HG03460 (cell line): ENCODE measurements at regions not wholly inside any gene's neighbourhood (a gene's known extent, or its start where the extent isn't known, plus 50 kb on each side); places are given as distances from the start of the nearest gene placed in this dataset.
"Not testable (repeated sequence)": the region's sequence is repeated elsewhere in the genome, so short reads cannot be mapped to it uniquely, and the experiment has no call there.

Experiments used
- ATAC-seq: cut with Tn5 transposase; IDR thresholded peaks from one replicate; pipeline ENCODE4 v1.9.1; 2021; ENCODE audit not compliant: unreplicated experiment

- ATAC-seq = no peak
These were observed 141.8 kb downstream of the SIM1 start for GRCh38 chr6:100322886-100323285.

GRCh38 chr6:100320686-100321085 lies 144.0 kb downstream of the SIM1 start:
- ATAC-seq = no peak

- no peak for ATAC-seq
These were observed 147.7 kb downstream of the SIM1 start for GRCh38 chr6:100317031-100317430.

- ATAC-seq = no peak
These were observed 150.5 kb downstream of the SIM1 start for GRCh38 chr6:100314186-100314585.

GRCh38 chr6:100311707-100312251 lies 152.9 kb downstream of the SIM1 start:
- ATAC-seq = no peak

- ATAC-seq = no peak
These were observed 155.5 kb downstream of the SIM1 start for GRCh38 chr6:100309174-100309573.

GRCh38 chr6:100307561-100307960 lies 157.2 kb downstream of the SIM1 start:
- ATAC-seq = no peak

GRCh38 chr6:100305209-100305869 lies 159.4 kb downstream of the SIM1 start:
- ATAC-seq = no peak

- no peak for ATAC-seq
These were observed 160.1 kb downstream of the SIM1 start for GRCh38 chr6:100304575-100304974.

- ATAC-seq = no peak
These were observed 163.0 kb downstream of the SIM1 start for GRCh38 chr6:100301731-100302130.

- no peak for ATAC-seq
These were observed 164.4 kb downstream of the SIM1 start for GRCh38 chr6:100300221-100300736.

- no peak for ATAC-seq
These were observed 167.7 kb downstream of the SIM1 start for GRCh38 chr6:100296810-100297544.

- not testable (repeated sequence) for ATAC-seq
These were observed 169.5 kb downstream of the SIM1 start for GRCh38 chr6:100295172-100295571.

- no peak for ATAC-seq
These were observed 175.4 kb downstream of the SIM1 start for GRCh38 chr6:100289285-100289684.

- no peak for ATAC-seq
These were observed 176.4 kb downstream of the SIM1 start for GRCh38 chr6:100288311-100288710.

GRCh38 chr6:100283285-100283684 lies 181.4 kb downstream of the SIM1 start:
- ATAC-seq = no peak

GRCh38 chr6:100281471-100281901 lies 183.2 kb downstream of the SIM1 start:
- no peak for ATAC-seq

- no peak for ATAC-seq
These were observed 188.2 kb downstream of the SIM1 start for GRCh38 chr6:100276311-100277057.

- ATAC-seq = no peak
These were observed 190.6 kb downstream of the SIM1 start for GRCh38 chr6:100274147-100274546.

- no peak for ATAC-seq
These were observed 193.1 kb downstream of the SIM1 start for GRCh38 chr6:100271625-100272024.

- ATAC-seq = no peak
These were observed 193.5 kb downstream of the SIM1 start for GRCh38 chr6:100271202-100271601.
